Endothelial cell of umbilical vein (primary cell): ENCODE measurements at regions not wholly inside any gene's neighbourhood (a gene's known extent, or its start where the extent isn't known, plus 50 kb on each side); places are given as distances from the start of the nearest gene placed in this dataset.

Source experiments
- CTCF ChIP-seq, 2 donors: IDR thresholded peaks; 1 replicate in 1 of 2; 2 replicates in 1 of 2; pipeline ENCODE4 v1.5.1; 2011; ENCODE audit warnings: low read length in 2 of 2, mild to moderate bottlenecking in 2 of 2, moderate library complexity in 2 of 2, control low read depth in 1 of 2, inconsistent platforms in 1 of 2, low read depth in 1 of 2; ENCODE audit not compliant: insufficient read depth in 1 of 2; ENCODE audit errors: extremely low read depth in 1 of 2
- GATA2 ChIP-seq: IDR thresholded peaks from 2 replicates; pipeline ENCODE4 v1.7.0; 2011; ENCODE audit warnings: low read depth, mild to moderate bottlenecking, moderate library complexity, mixed read lengths, low read length; ENCODE audit not compliant: insufficient read length, insufficient read depth

- TF ChIP-seq GATA2 (no peak), CTCF (IDR thresholded peaks at IDR 0.05; ENCODE audit: extremely low read depth in 1 of 2, insufficient read depth in 1 of 2, low read depth in 1 of 2, low read length in 2 of 2) (no peak)
Measured at GRCh38 chr3:17990390-17990789, 248.0 kb upstream of the TBC1D5 start.
